LNCaP clone FGC (cell line): ENCODE measurements at regions not wholly inside any gene's neighbourhood (a gene's known extent, or its start where the extent isn't known, plus 50 kb on each side); places are given as distances from the start of the nearest gene placed in this dataset.

Experiments used
- DNase-seq: peaks from one replicate; pipeline ENCODE4 v3.0.0-alpha.2; 2011; ENCODE audit warnings: low read depth
- H3K4me3 ChIP-seq: 2 replicates; pipeline ENCODE4 v1.5.1; 2011; ENCODE audit warnings: mild to moderate bottlenecking, low read depth, low read length, control low read depth
- TF ChIP-seq, protein P1 (sequence below): IDR thresholded peaks from 2 replicates; pipeline ENCODE4 v1.5.1; 2012; ENCODE audit warnings: mild to moderate bottlenecking; ENCODE audit not compliant: control insufficient read depth, insufficient read depth; ENCODE audit errors: extremely low read depth

DNA sequence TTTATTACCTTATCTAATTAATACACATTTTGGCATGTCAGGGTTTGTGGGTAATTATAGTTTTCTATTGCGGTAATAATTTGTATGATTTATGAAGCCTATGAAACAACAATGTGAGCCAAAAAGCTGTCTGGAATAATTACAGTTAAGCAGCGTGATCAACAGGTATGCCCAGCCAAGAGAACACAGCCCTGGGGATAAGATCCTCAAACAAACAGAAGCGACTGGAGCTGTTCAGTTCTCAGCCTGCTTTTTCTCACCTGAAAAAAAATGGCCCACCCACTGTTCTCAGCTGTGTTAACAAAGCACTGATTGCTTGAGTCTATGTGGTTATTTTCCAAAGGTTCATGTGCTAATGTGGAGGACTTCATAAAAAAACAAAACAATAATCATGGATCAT is 855.8 kb downstream of the GATA3 start:
- no peak overlapping the region for H3K4me3 ChIP-seq
- TF ChIP-seq, protein P1, sequence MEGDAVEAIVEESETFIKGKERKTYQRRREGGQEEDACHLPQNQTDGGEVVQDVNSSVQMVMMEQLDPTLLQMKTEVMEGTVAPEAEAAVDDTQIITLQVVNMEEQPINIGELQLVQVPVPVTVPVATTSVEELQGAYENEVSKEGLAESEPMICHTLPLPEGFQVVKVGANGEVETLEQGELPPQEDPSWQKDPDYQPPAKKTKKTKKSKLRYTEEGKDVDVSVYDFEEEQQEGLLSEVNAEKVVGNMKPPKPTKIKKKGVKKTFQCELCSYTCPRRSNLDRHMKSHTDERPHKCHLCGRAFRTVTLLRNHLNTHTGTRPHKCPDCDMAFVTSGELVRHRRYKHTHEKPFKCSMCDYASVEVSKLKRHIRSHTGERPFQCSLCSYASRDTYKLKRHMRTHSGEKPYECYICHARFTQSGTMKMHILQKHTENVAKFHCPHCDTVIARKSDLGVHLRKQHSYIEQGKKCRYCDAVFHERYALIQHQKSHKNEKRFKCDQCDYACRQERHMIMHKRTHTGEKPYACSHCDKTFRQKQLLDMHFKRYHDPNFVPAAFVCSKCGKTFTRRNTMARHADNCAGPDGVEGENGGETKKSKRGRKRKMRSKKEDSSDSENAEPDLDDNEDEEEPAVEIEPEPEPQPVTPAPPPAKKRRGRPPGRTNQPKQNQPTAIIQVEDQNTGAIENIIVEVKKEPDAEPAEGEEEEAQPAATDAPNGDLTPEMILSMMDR = no peak
- DNase-seq = no peak

DNA sequence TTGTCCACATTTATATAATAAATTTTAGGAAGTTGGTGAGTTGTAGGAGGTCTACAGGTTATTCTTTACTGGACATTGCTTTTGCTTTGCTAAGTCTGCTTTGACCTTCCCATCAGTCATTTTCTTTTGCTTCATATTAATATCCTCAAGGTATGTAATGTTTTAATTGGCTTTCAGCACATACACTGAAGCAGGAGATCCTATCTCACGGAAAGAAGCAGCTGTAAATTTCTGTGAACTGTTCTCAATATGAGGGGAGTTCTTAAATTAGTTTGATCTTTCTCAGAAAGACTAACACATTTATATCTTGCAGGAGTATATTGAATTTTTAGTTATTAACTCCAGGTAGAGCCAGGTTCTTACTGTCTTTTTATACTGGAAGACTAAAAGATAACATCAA is 856.5 kb downstream of the GATA3 start:
- H3K4me3 ChIP-seq = no peak overlapping the region
- TF ChIP-seq, protein P1 = no peak
- DNase-seq = no peak

DNA sequence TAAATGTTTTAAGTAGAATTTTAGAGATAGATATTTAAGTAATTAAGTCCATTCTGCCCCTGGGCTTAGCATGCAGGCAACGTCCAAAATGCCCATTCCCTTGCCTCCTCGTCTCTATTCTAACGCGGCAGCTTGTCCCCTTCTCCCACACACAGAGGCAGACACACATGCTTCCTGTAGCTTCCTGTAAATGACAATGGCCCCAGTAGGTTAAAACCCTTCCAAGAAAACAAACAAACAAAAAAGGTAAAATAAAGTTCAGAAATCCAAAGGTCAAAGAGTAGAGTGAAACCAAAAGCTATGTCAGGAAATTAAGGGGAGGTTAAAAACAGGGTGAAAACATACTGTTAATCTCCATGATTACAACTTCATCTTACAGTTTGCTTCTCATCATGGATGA is 857.6 kb downstream of the GATA3 start:
- TF ChIP-seq, protein P1 = no peak
- no peak for DNase-seq
- H3K4me3 ChIP-seq = no peak overlapping the region

DNA sequence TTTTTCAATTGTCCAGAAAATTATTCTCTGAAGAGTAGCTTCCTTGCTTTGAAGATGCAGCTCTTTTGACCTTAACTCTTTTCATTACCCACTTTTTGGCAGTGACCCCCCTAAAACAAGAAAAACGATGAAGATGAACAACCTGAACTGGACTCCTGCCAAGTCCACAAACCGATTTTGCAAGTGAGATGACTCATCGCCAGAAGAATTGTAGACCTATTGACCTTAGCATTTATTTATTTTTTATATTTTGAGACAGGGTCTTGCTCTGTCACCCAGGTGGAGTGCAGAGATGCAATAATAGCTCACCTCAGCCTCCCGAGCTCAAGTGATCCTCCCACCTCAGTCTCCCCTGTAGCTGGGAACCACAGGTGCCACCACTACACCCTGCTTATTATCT is 859.2 kb downstream of the GATA3 start:
- no peak for DNase-seq

DNA sequence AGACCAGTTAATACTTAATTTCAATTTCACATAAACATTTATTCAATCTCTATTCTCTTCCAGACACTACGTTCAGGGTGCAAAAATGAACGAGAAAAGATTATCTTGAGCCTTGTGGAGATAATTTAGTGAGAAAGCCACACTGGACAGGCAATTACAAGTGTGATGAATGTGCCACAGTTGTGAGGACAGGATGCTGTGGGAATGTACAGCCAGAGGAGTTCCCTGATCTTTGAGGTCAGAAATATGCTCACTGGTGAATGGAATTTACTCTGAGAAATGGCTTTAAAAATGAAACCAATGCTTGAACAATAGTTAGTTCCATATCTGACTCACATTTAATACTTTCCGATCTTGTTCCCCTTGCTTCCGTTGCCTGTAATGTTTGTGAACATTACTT is 864.8 kb downstream of the GATA3 start:
- TF ChIP-seq, protein P1 = no peak
- H3K4me3 ChIP-seq = no peak overlapping the region
- no peak for DNase-seq

More for the DNA sequence above, 859.2 kb downstream of the GATA3 start:
- TF ChIP-seq, protein P1 = no peak
- no peak overlapping the region for H3K4me3 ChIP-seq

DNA sequence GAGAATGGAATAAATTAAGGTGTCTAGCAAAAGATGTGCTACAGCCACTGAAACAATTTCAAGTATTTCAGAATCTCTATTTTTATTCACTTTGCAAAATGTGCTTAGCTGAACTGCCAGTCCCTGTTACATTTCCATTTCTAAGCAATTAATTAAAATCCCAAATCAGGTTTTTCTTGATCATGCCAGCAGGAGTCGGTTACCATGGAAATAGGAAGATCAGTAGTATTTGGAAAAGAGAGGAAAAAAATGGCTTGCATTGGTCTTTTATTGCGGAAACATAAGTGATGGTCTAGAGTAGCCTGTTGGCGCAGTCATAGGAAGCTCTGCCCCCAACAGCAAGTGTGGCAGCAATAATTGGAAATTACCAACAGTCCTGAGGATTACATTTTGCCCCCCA is 867.1 kb downstream of the GATA3 start:
- TF ChIP-seq, protein P1 = no peak
- no peak overlapping the region for H3K4me3 ChIP-seq

DNA sequence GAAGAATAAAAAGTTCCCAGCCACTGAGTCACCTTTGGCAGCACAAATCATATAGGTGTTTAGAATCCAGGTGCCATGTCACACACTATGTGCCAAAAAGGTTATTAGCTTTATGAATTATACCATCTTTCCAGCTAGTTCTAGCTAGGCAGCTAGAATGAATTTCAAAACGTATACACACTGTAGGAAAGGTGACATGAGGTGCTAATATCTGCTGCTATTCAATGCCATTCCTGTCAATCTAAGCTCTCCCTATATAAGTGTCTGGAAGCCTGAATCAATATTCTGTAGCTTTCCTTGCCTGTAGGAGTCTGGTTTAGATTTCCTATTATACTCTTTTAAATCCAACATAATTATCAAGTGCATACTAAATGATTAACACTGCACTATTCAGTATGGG is 868.6 kb downstream of the GATA3 start:
- no peak overlapping the region for H3K4me3 ChIP-seq
- DNase-seq = no peak
- TF ChIP-seq, protein P1 = no peak

More for the DNA sequence above, 867.1 kb downstream of the GATA3 start:
- no peak for DNase-seq
